SK-N-SH (cell line): ENCODE measurements at regions not wholly inside any gene's neighbourhood (a gene's known extent, or its start where the extent isn't known, plus 50 kb on each side); places are given as distances from the start of the nearest gene placed in this dataset.
A peak's percentile ranks its signal among the peaks of the same experiment; 100 is the strongest.

ENCODE experiments used
- CTCF ChIA-PET: fragments of 300-600, 350-600 bp; formaldehyde crosslinking; extraction: SDS; loops from one replicate; lab custom pipeline; 2021; lab: Yijun Ruan, JAX
- POLR2A ChIA-PET: fragments of 350-600 bp; sonication (Branson Sonifier 250); formaldehyde crosslinking; extraction: SDS; loops from one replicate; lab custom pipeline; 2020; ENCODE audit warnings: antibody characterized with exemption, inconsistent platforms; lab: Yijun Ruan, JAX
- DNase-seq: peaks from one replicate; pipeline ENCODE4 v3.0.0; 2012
- H2AFZ ChIP-seq: fragments of 200-600 bp; sonication (generic); 2 replicates; pipeline ENCODE4 v1.8.1; 2016; ENCODE audit warnings: antibody characterized with exemption, mild to moderate bottlenecking, low read depth
- H3F3A ChIP-seq: fragments of 200-600 bp; sonication (generic); replicated peaks from 2 replicates; pipeline ENCODE3; 2016; ENCODE audit warnings: antibody characterized with exemption, mild to moderate bottlenecking; ENCODE audit not compliant: insufficient read depth
- H3K27ac ChIP-seq, 2 experiments: fragments of 200-500 bp in 1 of 2; fragments of 200-600 bp in 1 of 2; sonication (Bioruptor generic) in 1 of 2; sonication (generic), shearing (Covaris generic) in 1 of 2; 2 replicates each; pipeline versions ENCODE4 v1.5.1 to v1.6.1; 2014 to 2016; ENCODE audit warnings: low read depth in 2 of 2, inconsistent platforms in 1 of 2, low read length in 1 of 2, mild to moderate bottlenecking in 1 of 2, mixed read lengths in 1 of 2
- H3K27me3 ChIP-seq: fragments of 200-600 bp; sonication (generic), shearing (Covaris generic); 2 replicates; pipeline ENCODE4 v1.6.1; 2016; ENCODE audit warnings: mixed run types; ENCODE audit not compliant: insufficient read depth
- H3K36me3 ChIP-seq, 2 experiments: fragments of 200-500 bp in 1 of 2; fragments of 200-600 bp in 1 of 2; sonication (Bioruptor generic) in 1 of 2; sonication (generic) in 1 of 2; replicated peaks in 1 of 2; 2 replicates each; pipeline versions ENCODE3 to v1.5.1; 2014 to 2016; ENCODE audit warnings: low read length in 1 of 2, mild to moderate bottlenecking in 1 of 2; ENCODE audit not compliant: insufficient read depth in 2 of 2, control insufficient read depth in 1 of 2
- H3K4me1 ChIP-seq, 2 experiments: fragments of 200-500 bp in 1 of 2; fragments of 200-600 bp in 1 of 2; sonication (Bioruptor generic) in 1 of 2; sonication (generic), shearing (Covaris generic) in 1 of 2; 2 replicates each; pipeline versions ENCODE4 v1.5.1 to v1.6.1; 2014 to 2016; ENCODE audit warnings: low read depth in 1 of 2, low read length in 1 of 2, mixed run types in 1 of 2; ENCODE audit not compliant: insufficient read depth in 2 of 2, control insufficient read depth in 1 of 2
- H3K4me2 ChIP-seq: fragments of 200-600 bp; sonication (generic), shearing (Covaris generic); 2 replicates; pipeline ENCODE4 v1.6.1; 2017; ENCODE audit warnings: mixed run types
- H3K4me3 ChIP-seq, 2 experiments: fragments of 200-500 bp in 1 of 2; fragments of 200-600 bp in 1 of 2; sonication (Bioruptor generic) in 1 of 2; sonication (generic), shearing (Covaris generic) in 1 of 2; 2 replicates each; pipeline versions ENCODE4 v1.5.1 to v1.8.1; 2014 to 2016; ENCODE audit warnings: low read depth in 2 of 2, inconsistent platforms in 1 of 2, low read length in 1 of 2, mild to moderate bottlenecking in 1 of 2, mixed read lengths in 1 of 2, moderate library complexity in 1 of 2
- H3K79me2 ChIP-seq: fragments of 200-600 bp; sonication (generic); 2 replicates; pipeline ENCODE4 v1.8.1; 2017; ENCODE audit warnings: mild to moderate bottlenecking; ENCODE audit not compliant: insufficient read depth
- H3K9ac ChIP-seq: fragments of 200-600 bp; sonication (generic); 2 replicates; pipeline ENCODE4 v1.6.1; 2017; ENCODE audit warnings: mixed run types
- H3K9me2 ChIP-seq: fragments of 200-600 bp; sonication (generic); 2 replicates; pipeline ENCODE4 v1.6.1; 2017; ENCODE audit warnings: mixed run types
- H3K9me3 ChIP-seq: fragments of 200-600 bp; sonication (generic); 2 replicates; pipeline ENCODE4 v1.6.1; 2017; ENCODE audit warnings: mixed run types, mild to moderate bottlenecking, moderate library complexity
- H4K20me1 ChIP-seq: fragments of 200-600 bp; sonication (generic); 2 replicates; pipeline ENCODE4 v1.6.1; 2017; ENCODE audit warnings: mild to moderate bottlenecking, mixed run types; ENCODE audit not compliant: insufficient read depth
- CTCF ChIP-seq: fragments of 200-600 bp; sonication (generic); IDR thresholded peaks from 2 replicates; pipeline ENCODE4 v1.6.1; 2017; ENCODE audit warnings: antibody characterized with exemption, mild to moderate bottlenecking, moderate library complexity
- FOXJ3 ChIP-seq: sonication (generic); formaldehyde crosslinking; IDR thresholded peaks from 2 replicates; pipeline ENCODE4 v1.5.1; 2020; ENCODE audit warnings: mild to moderate bottlenecking, missing genetic modification reagents
- FOXM1 ChIP-seq: IDR thresholded peaks from 2 replicates; pipeline ENCODE4 v1.4.0; 2012; ENCODE audit warnings: low read depth, mild to moderate bottlenecking
- GATA2 ChIP-seq: sonication (generic); formaldehyde crosslinking; IDR thresholded peaks from 2 replicates; pipeline ENCODE4 v1.5.0; 2020; ENCODE audit warnings: mild to moderate bottlenecking, missing genetic modification reagents
- JUND ChIP-seq: IDR thresholded peaks from 2 replicates; pipeline ENCODE4 v1.4.0; 2012
- MAX ChIP-seq: IDR thresholded peaks from 2 replicates; pipeline ENCODE4 v1.4.0; 2012; ENCODE audit warnings: low read depth
- MEF2A ChIP-seq: IDR thresholded peaks from 2 replicates; pipeline ENCODE4 v1.4.0; 2012; ENCODE audit warnings: low read depth, borderline replicate concordance
- MXI1 ChIP-seq: IDR thresholded peaks from 2 replicates; pipeline ENCODE4 v1.6.1; 2012; ENCODE audit warnings: mild to moderate bottlenecking, low read depth, low read length, improper control_type of control experiment
- NRF1 ChIP-seq: IDR thresholded peaks from 2 replicates; pipeline ENCODE4 v1.6.1; 2012; ENCODE audit warnings: low read depth, mild to moderate bottlenecking, low read length
- PBX3 ChIP-seq: IDR thresholded peaks from 2 replicates; pipeline ENCODE4; 2012
- RAD21 ChIP-seq: IDR thresholded peaks from 2 replicates; pipeline ENCODE4 v1.6.1; 2012; ENCODE audit warnings: mild to moderate bottlenecking, low read length
- RCOR1 ChIP-seq: fragments of 150-350 bp; IDR thresholded peaks from 2 replicates; pipeline ENCODE4 v1.6.1; 2017; ENCODE audit warnings: antibody characterized with exemption, low read length
- REST ChIP-seq: IDR thresholded peaks from 2 replicates; pipeline ENCODE4 v1.6.1; 2012; ENCODE audit warnings: mild to moderate bottlenecking, low read depth, low read length, moderate library complexity
- RFX5 ChIP-seq: IDR thresholded peaks from 2 replicates; pipeline ENCODE4 v1.6.1; 2012; ENCODE audit warnings: mild to moderate bottlenecking, improper control_type of control experiment, low read length
- RXRA ChIP-seq: IDR thresholded peaks from 2 replicates; pipeline ENCODE4 v1.4.0; 2012; ENCODE audit warnings: low read depth, mild to moderate bottlenecking, borderline replicate concordance
- SIN3A ChIP-seq: IDR thresholded peaks from 2 replicates; pipeline ENCODE4 v1.6.1; 2012; ENCODE audit warnings: low read depth, mild to moderate bottlenecking, low read length, moderate library complexity, borderline replicate concordance
- SMC3 ChIP-seq: IDR thresholded peaks from 2 replicates; pipeline ENCODE4 v1.6.1; 2012; ENCODE audit warnings: low read depth, low read length, improper control_type of control experiment
- TAF1 ChIP-seq: IDR thresholded peaks from 2 replicates; pipeline ENCODE4 v1.6.1; 2012; ENCODE audit warnings: low read depth, mild to moderate bottlenecking, low read length, moderate library complexity, borderline replicate concordance
- YY1 ChIP-seq: IDR thresholded peaks from 2 replicates; pipeline ENCODE4 v1.4.0; 2012; ENCODE audit warnings: low read depth, mild to moderate bottlenecking
- WGBS: methylation state at CpG from one replicate; pipeline ENCODE4 v1.1.6; 2017; ENCODE audit warnings: low lambda C conversion rate; 5-methylcytosine and 5-hydroxymethylcytosine counted together
- TF ChIP-seq, protein P1 (sequence below): IDR thresholded peaks from 2 replicates; pipeline ENCODE4 v1.4.0; 2012; ENCODE audit warnings: low read depth, borderline replicate concordance

GRCh38 chr9:126052791-126053190 lies 273.8 kb upstream of the MVB12B start:
- H3K79me2 ChIP-seq: no peaks in the 10 kb centered on the region
- H3K27ac ChIP-seq: no peak overlapping the region
- H3F3A ChIP-seq: no peaks in the 10 kb centered on the region
- ChIA-PET CTCF (interaction anchor here (1.3 to 1.6 kb wide), 3 partner anchors 12 to 346 kb away, joined by 3 to 4 read pairs (median 4); no protein-coding TSS in a partner anchor), POLR2A (no interaction called here)
- H3K4me3 ChIP-seq: no peak overlapping the region
- H3K4me2 ChIP-seq: no peak overlapping the region
- DNase-seq: no peak
- peaks cover 18% of the 10 kb centered on the region; the same call in 1 of the 2 replicates for H3K27me3 ChIP-seq
- H3K9me3 ChIP-seq: no peaks in the 10 kb centered on the region
- 87% methylated on average over 6 of the region's 6 CpGs for WGBS
- H3K4me1 ChIP-seq: peaks cover 0 to 14% of the 10 kb centered on the region in 2 experiments; a peak in 2 of 4 replicates
- no peak overlapping the region for H3K9ac ChIP-seq
- no peaks in the 10 kb centered on the region for H4K20me1 ChIP-seq
- H3K9me2 ChIP-seq: no peaks in the 10 kb centered on the region
- H3K36me3 ChIP-seq: no peaks in the 10 kb centered on the region
- TF ChIP-seq FOXM1 (no peak), GATA2 (CRISPR knock-in tag) (no peak), RFX5 (no peak), SIN3A (no peak), PBX3 (no peak), NRF1 (no peak), RXRA (no peak), MAX (no peak), MXI1 (no peak), RCOR1 (no peak), JUND (no peak)
- TF ChIP-seq, protein P1, sequence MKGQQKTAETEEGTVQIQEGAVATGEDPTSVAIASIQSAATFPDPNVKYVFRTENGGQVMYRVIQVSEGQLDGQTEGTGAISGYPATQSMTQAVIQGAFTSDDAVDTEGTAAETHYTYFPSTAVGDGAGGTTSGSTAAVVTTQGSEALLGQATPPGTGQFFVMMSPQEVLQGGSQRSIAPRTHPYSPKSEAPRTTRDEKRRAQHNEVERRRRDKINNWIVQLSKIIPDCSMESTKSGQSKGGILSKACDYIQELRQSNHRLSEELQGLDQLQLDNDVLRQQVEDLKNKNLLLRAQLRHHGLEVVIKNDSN: no peak
- no peak overlapping the region for H2AFZ ChIP-seq

DNA sequence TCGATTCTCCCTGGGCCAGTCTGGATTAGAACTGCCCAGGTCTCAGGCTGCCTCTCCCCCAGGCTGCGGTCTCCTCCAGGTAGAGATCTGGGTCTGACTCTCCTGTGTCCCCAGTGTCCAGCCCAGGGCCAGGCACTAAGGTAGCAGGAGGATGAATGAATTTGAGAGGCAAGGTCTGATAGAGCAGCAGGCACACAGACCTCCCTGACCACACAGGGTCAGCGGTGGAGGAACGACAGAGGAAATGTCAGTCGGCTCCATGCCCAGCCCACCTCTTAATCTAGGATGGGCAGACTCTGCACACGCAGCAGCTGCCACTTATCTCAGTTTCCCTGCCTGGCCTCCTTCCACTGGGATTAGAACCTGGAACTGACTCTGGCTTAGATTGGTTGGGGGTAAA lies 272.7 kb upstream of the MVB12B start:
- Histone ChIP-seq H2AFZ (no peak overlapping the region), H3K9me2 (no peaks in the 10 kb centered on the region), H3K4me1 (peaks cover 0 to 20% of the 10 kb centered on the region in 2 experiments; a peak in 2 of 4 replicates), H3K9ac (no peak overlapping the region), H3K4me3 (no peak overlapping the region), H3K9me3 (no peaks in the 10 kb centered on the region), H4K20me1 (no peaks in the 10 kb centered on the region), H3K79me2 (no peaks in the 10 kb centered on the region), H3K36me3 (no peaks in the 10 kb centered on the region), H3K27ac (no peak overlapping the region), H3K27me3 (peaks cover 18% of the 10 kb centered on the region; the same call in 1 of the 2 replicates), H3F3A (no peaks in the 10 kb centered on the region), H3K4me2 (no peak overlapping the region)
- peak; percentile 56 for DNase-seq
- CTCF ChIA-PET: interaction anchor here (1.1 to 1.3 kb wide), 3 partner anchors 47 to 496 kb away, joined by 3 to 5 read pairs (median 3); no protein-coding TSS in a partner anchor
- POLR2A ChIA-PET: no interaction called here
- WGBS: 62% methylated on average over 6 of the region's 6 CpGs
- TF ChIP-seq NRF1 (no peak), YY1 (no peak), TAF1 (no peak), CTCF (no peak), SMC3 (peak; percentile 31), REST (no peak), FOXJ3 (CRISPR knock-in tag) (no peak), MEF2A (no peak), PBX3 (no peak), RAD21 (peak; percentile 40)
